ENCODE measurements at regions not wholly inside any gene's neighbourhood (a gene's known extent, or its start where the extent isn't known, plus 50 kb on each side); places are given as distances from the start of the nearest gene placed in this dataset.
A peak's percentile ranks its signal among the peaks of the same experiment; 100 is the strongest.

DNA sequence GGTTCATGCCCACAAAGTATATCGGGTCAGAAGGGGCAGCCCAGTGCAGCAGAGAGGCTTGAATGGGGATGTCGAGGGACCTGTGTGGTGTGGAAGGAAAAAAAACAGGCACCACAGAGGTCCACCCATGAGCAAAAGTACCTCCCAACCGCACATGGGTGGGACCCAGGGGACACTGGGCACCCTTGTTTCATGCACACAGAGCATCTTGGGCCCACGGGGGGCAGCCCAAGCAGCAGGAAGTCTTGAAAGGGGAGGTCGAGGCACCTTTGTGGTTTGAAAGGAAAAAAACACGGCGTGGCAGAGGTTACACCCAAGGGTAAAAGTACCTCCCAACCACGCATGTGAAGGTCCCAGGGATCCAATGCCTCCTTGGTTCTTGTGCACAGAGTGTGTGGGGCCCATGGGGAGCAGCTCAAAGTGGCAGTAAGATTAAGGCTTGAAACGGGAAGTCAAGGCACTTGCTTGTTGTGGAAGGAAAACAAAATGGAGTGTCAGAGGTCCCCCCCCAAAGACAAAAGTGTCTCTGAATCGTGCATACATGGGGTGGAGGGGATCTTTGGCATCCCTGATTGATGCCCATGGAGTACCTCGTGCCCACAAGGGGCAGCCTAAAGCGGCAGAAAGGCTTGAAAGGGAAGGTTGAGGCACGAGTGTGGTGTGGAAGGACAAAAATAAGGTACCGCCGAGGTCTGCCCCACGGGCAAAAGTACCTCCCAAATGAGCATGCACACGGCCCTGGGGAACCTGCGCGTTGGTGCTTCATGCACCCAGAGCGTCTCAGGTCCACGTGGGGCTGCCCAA lies 575.5 kb downstream of the ALG10 start:
- Histone ChIP-seq H3K27ac (ENCODE audit: poor library complexity, severe bottlenecking) (no peak overlapping the region), H3K36me3 (ENCODE audit: low read depth) (no peaks in the 10 kb centered on the region), H3K4me3 (ENCODE audit: severe bottlenecking) (no peak overlapping the region), H3K4me1 (ENCODE audit: insufficient read depth, poor library complexity, severe bottlenecking) (no peaks in the 10 kb centered on the region), H3K9me3 (ENCODE audit: severe bottlenecking) (peaks cover 9% of the 10 kb centered on the region), H3K27me3 (ENCODE audit: insufficient read depth, poor library complexity, severe bottlenecking) (no peaks in the 10 kb centered on the region)
- DNase-seq (ENCODE audit: low spot score): peak; percentile 9
- TF ChIP-seq CTCF (IDR thresholded peaks at IDR 0.05; ENCODE audit: poor library complexity, severe bottlenecking): no peak
- no peak for ATAC-seq (ENCODE audit: low read depth)

DNA sequence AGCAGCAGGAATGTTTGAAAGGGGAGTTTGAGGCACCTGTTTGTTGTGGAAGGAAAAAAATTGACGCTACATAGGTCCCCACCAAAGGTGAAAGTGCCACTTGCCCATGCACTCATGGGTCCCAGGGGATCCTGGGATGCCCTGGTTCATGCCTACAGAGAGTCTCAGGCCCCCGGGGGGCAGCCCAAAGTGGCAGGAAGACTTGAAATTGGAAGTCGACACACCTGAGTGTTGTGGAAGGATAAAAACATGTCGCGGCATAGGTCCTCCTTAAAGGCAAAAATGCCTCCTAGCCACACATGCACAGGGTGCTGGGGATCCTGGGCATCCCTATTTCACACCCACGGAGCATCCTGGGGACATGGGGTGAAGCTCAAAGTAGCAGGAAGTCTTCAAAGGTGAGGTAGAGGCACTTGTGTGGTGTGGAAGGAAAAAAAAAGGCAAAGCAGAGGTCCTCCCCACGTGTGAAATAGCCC lies 576.1 kb downstream of the ALG10 start:
- ATAC-seq (ENCODE audit: low read depth): no peak
- H3K36me3 ChIP-seq (ENCODE audit: low read depth): no peaks in the 10 kb centered on the region
- H3K27me3 ChIP-seq (ENCODE audit: insufficient read depth, poor library complexity, severe bottlenecking): no peaks in the 10 kb centered on the region
- no peaks in the 10 kb centered on the region for H3K4me1 ChIP-seq (ENCODE audit: insufficient read depth, poor library complexity, severe bottlenecking)
- no peak overlapping the region for H3K4me3 ChIP-seq (ENCODE audit: severe bottlenecking)
- no peak for DNase-seq (ENCODE audit: low spot score)
- peaks cover 9% of the 10 kb centered on the region for H3K9me3 ChIP-seq (ENCODE audit: severe bottlenecking)
- TF ChIP-seq CTCF (IDR thresholded peaks at IDR 0.05; ENCODE audit: poor library complexity, severe bottlenecking): no peak
- no peak overlapping the region for H3K27ac ChIP-seq (ENCODE audit: poor library complexity, severe bottlenecking)

GRCh38 chr12:34598851-34599529 lies 576.7 kb downstream of the ALG10 start:
- Histone ChIP-seq H3K27ac (ENCODE audit: poor library complexity, severe bottlenecking) (no peak overlapping the region), H3K36me3 (ENCODE audit: low read depth) (no peaks in the 10 kb centered on the region), H3K9me3 (ENCODE audit: severe bottlenecking) (peaks cover 9% of the 10 kb centered on the region), H3K4me1 (ENCODE audit: insufficient read depth, poor library complexity, severe bottlenecking) (no peaks in the 10 kb centered on the region), H3K4me3 (ENCODE audit: severe bottlenecking) (no peak overlapping the region), H3K27me3 (ENCODE audit: insufficient read depth, poor library complexity, severe bottlenecking) (no peaks in the 10 kb centered on the region)
- DNase-seq (ENCODE audit: low spot score): no peak
- no peak for TF ChIP-seq CTCF (IDR thresholded peaks at IDR 0.05; ENCODE audit: poor library complexity, severe bottlenecking)
- no peak for ATAC-seq (ENCODE audit: low read depth)

- Histone ChIP-seq H3K27ac (ENCODE audit: poor library complexity, severe bottlenecking) (no peak overlapping the region), H3K36me3 (ENCODE audit: low read depth) (no peaks in the 10 kb centered on the region), H3K4me3 (ENCODE audit: severe bottlenecking) (no peak overlapping the region), H3K27me3 (ENCODE audit: insufficient read depth, poor library complexity, severe bottlenecking) (no peaks in the 10 kb centered on the region), H3K9me3 (ENCODE audit: severe bottlenecking) (peaks cover 8% of the 10 kb centered on the region), H3K4me1 (ENCODE audit: insufficient read depth, poor library complexity, severe bottlenecking) (no peaks in the 10 kb centered on the region)
- DNase-seq (ENCODE audit: low spot score): peak; percentile 19
- no peak for TF ChIP-seq CTCF (IDR thresholded peaks at IDR 0.05; ENCODE audit: poor library complexity, severe bottlenecking)
- no peak for ATAC-seq (ENCODE audit: low read depth)
These were observed 577.5 kb downstream of the ALG10 start for GRCh38 chr12:34599530-34600513.

Data from RWPE2 (cell line).